ENCODE measurements at regions not wholly inside any gene's neighbourhood (a gene's known extent, or its start where the extent isn't known, plus 50 kb on each side); places are given as distances from the start of the nearest gene placed in this dataset.

GRCh38 chr22:49432211-49432896 is 395.3 kb downstream of the BRD1 start:
- no peak for TF ChIP-seq CTCF (IDR thresholded peaks at IDR 0.05; ENCODE audit: low read depth, low read length)

GRCh38 chr22:49431551-49431950 is 396.1 kb downstream of the BRD1 start:
- DNase-seq (ENCODE audit: extremely low read depth, low read depth), result no peak
- no peak for TF ChIP-seq CTCF (IDR thresholded peaks at IDR 0.05; ENCODE audit: low read depth, low read length)

More at GRCh38 chr22:49432211-49432896, 395.3 kb downstream of the BRD1 start:
- DNase-seq (ENCODE audit: extremely low read depth, low read depth), result no peak

GRCh38 chr22:49429066-49429465 is 398.6 kb downstream of the BRD1 start:
- no peak for TF ChIP-seq CTCF (IDR thresholded peaks at IDR 0.05; ENCODE audit: low read depth, low read length)
- no peak for DNase-seq (ENCODE audit: extremely low read depth, low read depth)

- no peak for DNase-seq (ENCODE audit: extremely low read depth, low read depth)
- TF ChIP-seq CTCF (IDR thresholded peaks at IDR 0.05; ENCODE audit: low read depth, low read length), result no peak
Observed at GRCh38 chr22:49427941-49428340, 399.7 kb downstream of the BRD1 start.

GRCh38 chr22:49427341-49427740 is 400.3 kb downstream of the BRD1 start:
- TF ChIP-seq CTCF (IDR thresholded peaks at IDR 0.05; ENCODE audit: low read depth, low read length), result no peak
- no peak for DNase-seq (ENCODE audit: extremely low read depth, low read depth)

- no peak for DNase-seq (ENCODE audit: extremely low read depth, low read depth)
- TF ChIP-seq CTCF (IDR thresholded peaks at IDR 0.05; ENCODE audit: low read depth, low read length), result no peak
Observed at GRCh38 chr22:49426618-49427266, 400.9 kb downstream of the BRD1 start.

- no peak for DNase-seq (ENCODE audit: extremely low read depth, low read depth)
- no peak for TF ChIP-seq CTCF (IDR thresholded peaks at IDR 0.05; ENCODE audit: low read depth, low read length)
Observed at GRCh38 chr22:49426098-49426497, 401.6 kb downstream of the BRD1 start.
